HPDE6-E6E7 (cell line): ENCODE measurements at regions not wholly inside any gene's neighbourhood (a gene's known extent, or its start where the extent isn't known, plus 50 kb on each side); places are given as distances from the start of the nearest gene placed in this dataset.

Experiments
- DNase-seq: peaks from one replicate; pipeline ENCODE4 v3.0.0; 2011; ENCODE audit warnings: missing footprints; ENCODE audit errors: extremely low spot score

- no peak for DNase-seq
Measured at GRCh38 chr5:67375606-67376005, 179.0 kb upstream of the CD180 start.

- no peak for DNase-seq
Measured at GRCh38 chr5:67374378-67374777, 177.8 kb upstream of the CD180 start.

- DNase-seq, result no peak
Measured at GRCh38 chr5:67373518-67373917, 176.9 kb upstream of the CD180 start.

DNA sequence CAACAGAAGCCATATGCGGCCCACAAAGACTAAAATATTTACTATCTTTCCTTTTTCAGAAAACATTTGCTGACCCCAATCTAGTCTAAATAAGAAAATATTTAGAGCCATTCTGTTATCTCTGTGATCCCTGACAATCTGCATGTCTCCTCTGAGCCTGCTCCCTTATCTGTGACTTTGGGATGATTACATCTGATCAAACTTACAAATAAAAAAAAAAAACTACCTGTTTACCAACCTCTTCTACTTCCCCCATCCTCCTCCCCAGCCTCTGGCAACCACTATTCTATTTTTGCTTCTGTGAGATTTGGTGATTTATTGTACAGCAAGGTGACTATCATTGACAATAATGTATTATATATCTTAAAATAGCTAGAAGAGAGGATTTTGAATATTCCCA, 176.3 kb upstream of the CD180 start:
- DNase-seq, result no peak

DNA sequence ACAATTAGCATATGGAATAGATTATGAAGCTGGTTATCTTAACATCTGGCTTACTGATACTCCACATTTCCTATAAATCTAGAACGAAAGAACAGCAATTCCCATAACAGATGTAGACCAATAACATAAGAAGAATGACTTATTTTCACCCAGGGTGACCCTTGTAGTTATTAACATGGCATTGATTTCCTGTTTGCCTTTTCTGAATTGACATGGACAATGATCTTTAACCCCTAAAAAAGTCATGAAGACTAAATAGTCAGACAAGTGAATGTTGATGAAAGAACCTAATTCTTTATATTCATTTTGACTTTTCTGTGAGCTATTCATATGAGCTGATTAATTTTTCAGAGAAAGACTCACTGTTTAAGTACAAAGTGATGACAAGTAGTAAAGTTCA, 175.3 kb upstream of the CD180 start:
- DNase-seq, result no peak

GRCh38 chr5:67366691-67367395, 170.2 kb upstream of the CD180 start:
- DNase-seq, result no peak

- DNase-seq, result no peak
Measured at GRCh38 chr5:67366276-67366675, 169.7 kb upstream of the CD180 start.

DNA sequence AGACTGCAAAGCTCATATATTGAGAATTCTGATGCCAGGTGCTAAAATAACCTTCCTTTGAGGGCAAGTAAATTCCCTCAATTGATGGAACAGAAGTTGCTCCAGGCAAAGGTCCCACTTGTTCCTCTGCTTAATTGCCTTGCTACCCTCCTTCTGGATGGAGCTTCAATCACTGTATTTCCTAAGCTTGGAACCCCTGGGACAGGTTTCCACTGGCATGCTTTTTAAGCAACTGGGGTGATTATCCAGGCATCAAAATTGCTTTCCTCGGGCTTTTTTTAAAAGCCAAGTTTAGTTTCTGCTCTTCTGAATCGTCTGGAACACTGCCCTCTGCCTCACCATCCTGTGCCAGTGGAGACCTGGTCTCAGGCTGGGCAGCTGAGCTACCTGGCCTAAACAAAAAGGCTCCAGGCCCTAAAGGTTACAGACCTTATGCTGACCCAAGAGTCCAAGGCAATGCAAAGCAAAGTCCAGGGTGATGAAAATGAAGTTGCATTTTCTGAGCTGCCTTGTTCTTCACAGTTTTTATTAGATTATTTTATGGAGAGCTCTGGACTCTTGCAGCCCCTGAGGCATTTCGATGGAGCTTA, 167.9 kb upstream of the CD180 start:
- DNase-seq, result no peak

GRCh38 chr5:67363963-67364362, 167.4 kb upstream of the CD180 start:
- DNase-seq, result no peak

DNA sequence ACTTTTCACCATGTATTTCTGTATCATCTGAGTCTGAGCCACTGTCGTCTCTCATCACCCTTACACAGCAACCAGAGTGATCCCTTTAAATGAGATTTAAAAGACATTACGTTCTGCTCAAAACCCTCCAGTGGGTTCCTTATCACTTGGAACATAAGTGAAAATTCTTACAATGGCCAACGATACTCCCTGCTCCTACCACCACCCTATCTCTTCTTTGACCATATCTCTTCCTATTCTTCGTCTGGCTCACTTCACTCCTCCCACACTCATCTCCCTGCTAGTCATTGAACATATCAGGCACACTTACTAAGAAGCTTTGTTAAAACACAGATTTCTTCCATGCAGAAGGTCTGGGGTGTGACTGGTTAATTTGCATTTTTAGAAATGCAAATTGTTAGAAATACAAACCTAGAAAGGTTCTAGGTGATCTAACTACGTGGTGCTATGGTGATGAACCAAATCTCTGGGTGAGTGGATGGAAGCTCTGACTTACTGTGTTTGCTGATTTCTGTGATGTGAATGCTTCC, 166.6 kb upstream of the CD180 start:
- DNase-seq, result no peak

DNA sequence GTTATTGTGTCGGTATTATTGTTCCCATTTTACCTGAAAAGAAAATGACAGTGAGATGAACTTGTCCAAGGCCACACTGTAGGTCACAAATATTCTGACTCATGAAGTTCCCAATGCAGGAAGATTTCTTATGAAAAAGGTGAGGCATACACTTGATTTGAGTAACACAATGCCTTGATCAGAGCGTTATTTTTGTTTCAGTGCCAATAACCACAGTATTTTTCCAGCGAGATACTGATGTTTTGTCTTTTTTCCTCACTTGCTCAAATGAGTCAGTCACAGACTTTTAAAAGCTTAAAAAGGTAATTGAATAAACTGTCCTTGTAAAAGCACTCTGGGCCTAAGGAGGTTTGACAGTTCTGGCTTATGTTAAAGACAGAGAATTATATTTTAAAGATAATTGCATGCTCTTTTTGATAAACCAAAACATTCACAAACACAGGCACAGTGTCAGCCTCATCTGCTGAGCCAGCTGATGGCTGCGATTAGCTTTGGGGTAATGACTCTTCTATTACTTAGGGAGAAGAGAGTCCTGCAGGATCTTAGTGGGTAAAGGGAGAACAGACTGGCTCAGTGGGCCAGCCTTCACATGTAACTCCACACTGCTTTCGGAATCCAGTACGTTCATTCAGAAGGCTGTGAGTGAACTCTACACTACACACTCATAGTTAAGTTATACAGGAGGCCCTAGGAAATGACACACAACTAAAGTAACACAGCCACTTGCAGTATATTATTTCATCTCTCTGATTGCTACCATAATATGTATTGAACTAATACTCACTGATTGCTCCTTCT, 165.5 kb upstream of the CD180 start:
- DNase-seq, result no peak

DNA sequence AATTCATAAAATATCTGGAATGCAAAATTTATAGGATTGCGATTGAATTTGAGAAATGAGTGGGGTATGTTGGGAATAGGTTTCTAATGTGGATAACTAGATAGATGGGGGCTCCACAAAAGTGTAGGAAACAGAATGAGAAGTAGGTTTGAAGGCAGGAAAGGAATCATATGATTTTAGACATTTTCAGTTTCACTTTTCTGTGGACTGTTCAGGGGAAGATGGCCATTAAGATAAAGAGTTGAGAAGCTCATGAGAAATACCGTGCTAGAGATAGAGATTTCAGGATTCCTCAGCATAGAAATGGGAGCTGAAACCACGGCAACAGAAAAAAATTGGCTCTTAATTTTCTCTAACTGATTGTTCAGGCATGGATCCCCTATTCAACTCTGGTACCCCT, 163.4 kb upstream of the CD180 start:
- no peak for DNase-seq

GRCh38 chr5:67358186-67358585, 161.6 kb upstream of the CD180 start:
- no peak for DNase-seq

- DNase-seq, result no peak
Measured at GRCh38 chr5:67355120-67355713, 158.6 kb upstream of the CD180 start.

GRCh38 chr5:67353500-67354450, 157.2 kb upstream of the CD180 start:
- no peak for DNase-seq

GRCh38 chr5:67350618-67351201, 154.1 kb upstream of the CD180 start:
- DNase-seq, result no peak

DNA sequence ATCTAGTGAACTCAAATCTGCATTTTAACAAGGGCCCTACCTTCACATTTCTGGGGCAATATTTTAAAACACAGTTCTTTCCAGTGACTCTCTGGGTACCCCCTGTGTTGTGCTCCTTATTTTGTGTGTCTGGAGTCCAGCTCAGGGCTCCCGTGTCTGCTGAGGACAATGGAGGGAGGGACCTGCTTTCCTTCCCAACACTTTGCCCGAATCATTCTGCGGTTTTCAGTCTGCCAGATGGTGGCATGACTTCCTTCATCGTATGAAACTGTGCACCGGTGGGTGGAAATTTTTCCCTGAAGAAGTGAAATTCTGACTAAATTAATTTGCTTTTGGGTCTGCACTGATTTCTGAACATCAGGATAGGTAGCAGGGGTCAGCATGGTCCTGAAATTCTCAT, 153.6 kb upstream of the CD180 start:
- no peak for DNase-seq

DNA sequence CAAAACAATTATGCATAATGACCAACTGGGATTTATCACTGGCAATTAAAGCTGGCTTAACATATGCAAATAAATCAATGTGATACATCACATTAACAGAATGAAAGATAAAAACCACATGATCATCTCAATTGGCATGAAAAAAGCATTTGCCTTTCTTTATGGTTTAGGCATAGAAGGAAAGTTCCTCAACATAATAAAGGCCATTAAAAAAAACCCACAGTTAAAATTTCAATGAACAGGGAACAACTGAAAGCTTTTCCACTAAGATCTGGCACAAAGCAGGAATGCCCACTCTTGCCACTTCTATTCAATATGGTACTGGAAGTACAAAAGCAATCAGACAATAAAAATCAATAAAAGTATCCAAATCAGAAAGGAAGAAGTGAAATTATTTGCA, 151.2 kb upstream of the CD180 start:
- no peak for DNase-seq

GRCh38 chr5:67346611-67347010, 150.0 kb upstream of the CD180 start:
- no peak for DNase-seq

DNA sequence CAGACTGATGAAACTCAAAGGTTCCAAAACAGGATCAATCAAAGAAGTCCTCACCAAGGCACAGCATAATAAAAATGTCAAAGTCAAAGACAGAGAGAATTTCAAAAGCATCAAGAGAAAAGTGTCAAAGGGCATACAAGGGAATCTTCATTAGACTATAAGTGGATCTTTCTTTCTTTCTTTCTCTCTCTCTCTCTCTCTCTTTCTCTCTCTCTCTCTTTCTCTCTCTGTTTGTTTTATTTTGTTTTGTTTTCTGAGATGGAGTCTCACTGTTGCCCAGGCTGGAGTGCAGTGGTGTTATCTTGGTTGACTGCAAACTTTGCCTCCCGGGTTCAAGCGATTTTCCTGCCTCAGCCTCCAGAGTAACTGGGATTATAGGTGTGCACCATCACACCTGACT, 148.3 kb upstream of the CD180 start:
- DNase-seq, result no peak

GRCh38 chr5:67343835-67344234, 147.2 kb upstream of the CD180 start:
- no peak for DNase-seq
